ENCODE measurements at regions not wholly inside any gene's neighbourhood (a gene's known extent, or its start where the extent isn't known, plus 50 kb on each side); places are given as distances from the start of the nearest gene placed in this dataset.

GRCh38 chr15:25068696-25069095, 113.9 kb downstream of the SNRPN start:
- BruUV-seq (replicated peaks) = no TSS peak
- POLR2A ChIA-PET = no interaction called here
- peaks cover 41% of the 10 kb centered on the region for H3K36me3 ChIP-seq (ENCODE audit: control insufficient read depth, insufficient read depth, low read length)

DNA sequence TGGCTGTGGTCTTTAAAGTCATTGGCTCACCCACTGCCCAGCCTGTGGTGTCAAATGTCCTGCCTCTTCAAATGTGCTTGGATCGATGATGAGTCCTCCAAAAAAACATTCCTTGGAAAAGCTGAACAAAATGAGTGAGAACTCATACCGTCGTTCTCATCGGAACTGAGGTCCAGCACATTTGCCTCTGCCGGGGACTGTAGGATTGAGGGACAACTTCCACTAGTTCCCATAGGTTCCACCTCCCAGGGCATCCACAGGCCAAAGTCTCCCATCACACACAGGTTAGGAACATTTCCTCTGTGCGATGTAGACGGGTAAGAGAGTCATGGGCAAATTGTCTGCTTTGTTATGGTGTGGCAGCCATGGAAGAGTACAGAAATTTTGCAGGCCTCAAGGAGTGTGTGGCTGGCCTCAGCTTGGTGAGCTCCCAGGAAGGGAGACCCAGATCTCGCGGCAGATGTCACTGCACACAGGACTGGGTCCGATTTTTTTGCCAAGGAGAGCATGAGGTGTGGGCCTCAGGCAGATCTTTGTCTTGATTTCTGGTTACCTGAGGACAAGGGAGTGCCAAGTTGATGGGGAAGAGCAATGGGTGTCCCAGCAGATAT, 115.7 kb downstream of the SNRPN start:
- peaks cover 84% of the 10 kb centered on the region for H3K9me3 Mint-ChIP-seq (ENCODE audit: unreplicated experiment)
- DNase-seq = no peak
- no peaks in the 10 kb centered on the region for H3K4me1 Mint-ChIP-seq (ENCODE audit: low read depth, unreplicated experiment)
- H3K27ac Mint-ChIP-seq (ENCODE audit: unreplicated experiment) = no peak overlapping the region
- intact Hi-C loops (cut with micrococcal nuclease; ENCODE audit: unreplicated experiment) = no loop called here
- H3K4me3 Mint-ChIP-seq (ENCODE audit: unreplicated experiment) = no peak overlapping the region
- ChIA-PET CTCF (no interaction called here), POLR2A (no interaction called here)
- no TSS peak for BruUV-seq (replicated peaks)
- H3K4me3 ChIP-seq (ENCODE audit: low read depth, low read length) = no peak overlapping the region
- H3K36me3 ChIP-seq (ENCODE audit: control insufficient read depth, insufficient read depth, low read length) = peaks cover 36% of the 10 kb centered on the region
- H3K27me3 ChIP-seq (replicated peaks; ENCODE audit: control insufficient read depth, insufficient read depth, low read length) = no peaks in the 10 kb centered on the region
- H3K36me3 Mint-ChIP-seq (ENCODE audit: insufficient read depth, unreplicated experiment) = peaks cover 100% of the 10 kb centered on the region
- H3K4me1 ChIP-seq = no peaks in the 10 kb centered on the region
- no peaks in the 10 kb centered on the region for H3K27me3 Mint-ChIP-seq (ENCODE audit: insufficient read depth, unreplicated experiment)
- H3K9me3 ChIP-seq = peaks cover 89% of the 10 kb centered on the region
- TF ChIP-seq, protein P1, sequence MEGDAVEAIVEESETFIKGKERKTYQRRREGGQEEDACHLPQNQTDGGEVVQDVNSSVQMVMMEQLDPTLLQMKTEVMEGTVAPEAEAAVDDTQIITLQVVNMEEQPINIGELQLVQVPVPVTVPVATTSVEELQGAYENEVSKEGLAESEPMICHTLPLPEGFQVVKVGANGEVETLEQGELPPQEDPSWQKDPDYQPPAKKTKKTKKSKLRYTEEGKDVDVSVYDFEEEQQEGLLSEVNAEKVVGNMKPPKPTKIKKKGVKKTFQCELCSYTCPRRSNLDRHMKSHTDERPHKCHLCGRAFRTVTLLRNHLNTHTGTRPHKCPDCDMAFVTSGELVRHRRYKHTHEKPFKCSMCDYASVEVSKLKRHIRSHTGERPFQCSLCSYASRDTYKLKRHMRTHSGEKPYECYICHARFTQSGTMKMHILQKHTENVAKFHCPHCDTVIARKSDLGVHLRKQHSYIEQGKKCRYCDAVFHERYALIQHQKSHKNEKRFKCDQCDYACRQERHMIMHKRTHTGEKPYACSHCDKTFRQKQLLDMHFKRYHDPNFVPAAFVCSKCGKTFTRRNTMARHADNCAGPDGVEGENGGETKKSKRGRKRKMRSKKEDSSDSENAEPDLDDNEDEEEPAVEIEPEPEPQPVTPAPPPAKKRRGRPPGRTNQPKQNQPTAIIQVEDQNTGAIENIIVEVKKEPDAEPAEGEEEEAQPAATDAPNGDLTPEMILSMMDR (IDR thresholded peaks at IDR 0.05; ENCODE audit: insufficient read depth in 1 of 2, low read depth in 1 of 2, low read length in 1 of 2, severe bottlenecking in 1 of 2, unreplicated experiment in 1 of 2) = no peak

More at GRCh38 chr15:25068696-25069095, 113.9 kb downstream of the SNRPN start:
- no peaks in the 10 kb centered on the region for H3K4me1 Mint-ChIP-seq (ENCODE audit: low read depth, unreplicated experiment)
- Histone ChIP-seq H3K4me3 (ENCODE audit: low read depth, low read length) (no peak overlapping the region), H3K4me1 (no peaks in the 10 kb centered on the region), H3K27me3 (replicated peaks; ENCODE audit: control insufficient read depth, insufficient read depth, low read length) (no peaks in the 10 kb centered on the region), H3K9me3 (peaks cover 96% of the 10 kb centered on the region)
- H3K9me3 Mint-ChIP-seq (ENCODE audit: unreplicated experiment) = peaks cover 84% of the 10 kb centered on the region
- intact Hi-C loops (cut with micrococcal nuclease; ENCODE audit: unreplicated experiment) = no loop called here
- H3K27ac Mint-ChIP-seq (ENCODE audit: unreplicated experiment) = no peak overlapping the region
- H3K27me3 Mint-ChIP-seq (ENCODE audit: insufficient read depth, unreplicated experiment) = no peaks in the 10 kb centered on the region
- no peak for DNase-seq
- TF ChIP-seq, protein P1 (IDR thresholded peaks at IDR 0.05; ENCODE audit: insufficient read depth in 1 of 2, low read depth in 1 of 2, low read length in 1 of 2, severe bottlenecking in 1 of 2, unreplicated experiment in 1 of 2) = no peak
- peaks cover 100% of the 10 kb centered on the region for H3K36me3 Mint-ChIP-seq (ENCODE audit: insufficient read depth, unreplicated experiment)
- H3K4me3 Mint-ChIP-seq (ENCODE audit: unreplicated experiment) = no peak overlapping the region
- CTCF ChIA-PET = no interaction called here

- no peaks in the 10 kb centered on the region for H3K4me1 Mint-ChIP-seq (ENCODE audit: low read depth, unreplicated experiment)
- CTCF ChIA-PET = no interaction called here
- peaks cover 97% of the 10 kb centered on the region for H3K36me3 Mint-ChIP-seq (ENCODE audit: insufficient read depth, unreplicated experiment)
- no peak for DNase-seq
- BruUV-seq (replicated peaks) = no TSS peak
- H3K27me3 ChIP-seq (replicated peaks; ENCODE audit: control insufficient read depth, insufficient read depth, low read length) = no peaks in the 10 kb centered on the region
- intact Hi-C loops (cut with micrococcal nuclease; ENCODE audit: unreplicated experiment) = no loop called here
- TF ChIP-seq, protein P1 (IDR thresholded peaks at IDR 0.05; ENCODE audit: insufficient read depth in 1 of 2, low read depth in 1 of 2, low read length in 1 of 2, severe bottlenecking in 1 of 2, unreplicated experiment in 1 of 2) = no peak
- no peaks in the 10 kb centered on the region for H3K4me1 ChIP-seq
- H3K9me3 ChIP-seq = peaks cover 78% of the 10 kb centered on the region
- POLR2A ChIA-PET = no interaction called here
- H3K9me3 Mint-ChIP-seq (ENCODE audit: unreplicated experiment) = peaks cover 73% of the 10 kb centered on the region
- H3K27ac Mint-ChIP-seq (ENCODE audit: unreplicated experiment) = no peak overlapping the region
- no peak overlapping the region for H3K4me3 ChIP-seq (ENCODE audit: low read depth, low read length)
- H3K36me3 ChIP-seq (ENCODE audit: control insufficient read depth, insufficient read depth, low read length) = peaks cover 36% of the 10 kb centered on the region
- no peaks in the 10 kb centered on the region for H3K27me3 Mint-ChIP-seq (ENCODE audit: insufficient read depth, unreplicated experiment)
- H3K4me3 Mint-ChIP-seq (ENCODE audit: unreplicated experiment) = no peak overlapping the region
These were observed 118.2 kb downstream of the SNRPN start for GRCh38 chr15:25072857-25073476.
